Heart right ventricle (tissue), 16 donors: ENCODE measurements at regions not wholly inside any gene's neighbourhood (a gene's known extent, or its start where the extent isn't known, plus 50 kb on each side); places are given as distances from the start of the nearest gene placed in this dataset.

Source experiments
- ATAC-seq, 8 donors: fragments of 200-7000 bp; cut with Tn5 transposase; one replicate each; pipeline ENCODE4 v1.9.1; 2020; ENCODE audit warnings: mild to moderate bottlenecking in 8 of 8, moderate library complexity in 8 of 8, moderate number of reproducible peaks in 1 of 8
- DNase-seq, 2 donors: peaks; one replicate each; pipeline ENCODE4 v3.0.0-alpha.2; 2020
- H3K27ac ChIP-seq, 10 donors: fragments of 200-600 bp; sonication (generic) in 2 of 10; one replicate each; pipeline versions ENCODE4 v1.5.0 to v1.8.0; 2020 to 2022; ENCODE audit warnings: mild to moderate bottlenecking in 3 of 10
- H3K27me3 ChIP-seq, 7 donors: fragments of 200-600 bp; one replicate each; pipeline ENCODE4 v1.8.0; 2021 to 2022; ENCODE audit warnings: mild to moderate bottlenecking in 2 of 7
- H3K36me3 ChIP-seq, 9 donors: fragments of 200-600 bp; sonication (generic) in 1 of 9; one replicate each; pipeline versions ENCODE4 v1.5.0 to v1.8.0; 2020 to 2022; ENCODE audit warnings: mild to moderate bottlenecking in 2 of 9
- H3K4me1 ChIP-seq, 9 donors: fragments of 200-600 bp; sonication (generic) in 1 of 9; one replicate each; pipeline versions ENCODE4 v1.5.0 to v1.8.0; 2020 to 2022; ENCODE audit warnings: mild to moderate bottlenecking in 4 of 9
- H3K4me3 ChIP-seq, 10 donors: fragments of 200-600 bp; sonication (generic) in 2 of 10; one replicate each; pipeline versions ENCODE4 v1.5.0 to v1.8.0; 2020 to 2022; ENCODE audit warnings: mild to moderate bottlenecking in 7 of 10, moderate library complexity in 2 of 10
- H3K9me3 ChIP-seq, 11 donors: fragments of 200-600 bp in 10 of 11; sonication (generic) in 2 of 11; one replicate each; pipeline versions ENCODE4 v1.5.0 to v1.8.0; 2013 to 2022; ENCODE audit warnings: mild to moderate bottlenecking in 2 of 11, control low read depth in 1 of 11, moderate library complexity in 1 of 11
- CTCF ChIP-seq, 9 donors: fragments of 200-600 bp; sonication (generic) in 2 of 9; IDR thresholded peaks; one replicate each; pipeline versions ENCODE4 v1.5.0 to v1.8.0; 2021 to 2022; ENCODE audit warnings: antibody characterized with exemption in 9 of 9, mild to moderate bottlenecking in 5 of 9, moderate library complexity in 1 of 9
- WGBS, 2 donors: extraction: QIAGEN DNeasy Blood & Tissue Kit; methylation state at CpG; one replicate each; pipeline ENCODE4 v1.1.7; 2013; ENCODE audit warnings: inconsistent platforms in 1 of 2; 5-methylcytosine and 5-hydroxymethylcytosine counted together
- intact Hi-C, 10 donors: fragments of 100-400 bp; cut with DNase I; formaldehyde crosslinking; loops; one replicate each; pipeline versions ENCODE4 v1.11.1 to v1.14.2; 2022
- donor health status: Arrhythmogenic right ventricular cardiomyopathy.
- donor health status: ischemic (EF 13 %, LVEDD 7.1; RV severe dilation, severe dysfunction).
- donor health status: healthy with polysubstance abuse.
- donor health status: DM: no; HTN: yes; CAD: no.
- donor health status: DM: no; HTN: no; CAD: no.
- donor health status: ischemic (EF 25% LVEDD 6.9; RV normal size, moderate dysfunction).
- donor health status: ischemic (EF 25% LVEDD 5.7; RV mildly dilated, moderate dysfunction).
- donor health status: healthy.
- donor health status: DM: yes; HTN: yes; CAD: no.
- donor health status: Ischemic cardiomyopathy.
- donor health status: ischemic (EF 35%, LVEDD 5.7; RV mildly dilated, moderate dysfunction).
- donor health status: nonischemic (EF 11% LVEDD 7.7; RV severe dilation, severe dysfunction).
- donor health status: DM: yes; HTN: yes; CAD: no.
- donor health status: PGD.
- donor health status: ischemic (EF 29% LVEDD 5.4; RV normal size, mild dysfunction).
- donor health status: nonischemic (EF 23%, LVEDD 6.1; RV moderate dilation, normal function).

- intact Hi-C loops = loop anchor here in 6 of 10 donors (5.0 to 10.0 kb wide), 7 partner anchors 42 to 185 kb away; no protein-coding TSS in a partner anchor
- DNase-seq (no peak), ATAC-seq (no peak)
- peaks cover 6 to 45% (median 20%) of the 10 kb centered on the region in 9 donors for H3K4me1 ChIP-seq
- no peaks in the 10 kb centered on the region for H3K9me3 ChIP-seq
- no peaks in the 10 kb centered on the region for H3K36me3 ChIP-seq
- H3K4me3 ChIP-seq = no peak overlapping the region
- 95 to 96% methylated on average over 2 of the region's 2 CpGs for WGBS, 2 donors
- no peaks in the 10 kb centered on the region for H3K27me3 ChIP-seq
- no peak for TF ChIP-seq CTCF (IDR thresholded peaks at IDR 0.05)
- peak overlapping the region in 1 of 10 donors; percentile 70 for H3K27ac ChIP-seq
Measured at GRCh38 chr20:50459124-50459918, 50.9 kb upstream of the PTPN1 start.

- no peak for TF ChIP-seq CTCF (IDR thresholded peaks at IDR 0.05)
- 57% methylated on average over 9 of the region's 9 CpGs for WGBS, 2 donors
- ATAC-seq (peak in 7 of 8 donors; percentile 13 to 52 (median 24)), DNase-seq (no peak)
- no peaks in the 10 kb centered on the region for H3K9me3 ChIP-seq
- H3K4me3 ChIP-seq = no peak overlapping the region
- peak overlapping the region in 9 of 10 donors; percentile 41 to 70 (median 52) for H3K27ac ChIP-seq
- no peaks in the 10 kb centered on the region for H3K27me3 ChIP-seq
- peaks cover 6 to 48% (median 22%) of the 10 kb centered on the region in 9 donors for H3K4me1 ChIP-seq
- intact Hi-C loops = loop anchor here in 7 of 10 donors (1.0 to 10.0 kb wide), 11 partner anchors 58 to 345 kb away; partner anchors contain the start of genes CEBPB (in 2 of the 7) and UBE2V1 (in 1 of the 7)
- no peaks in the 10 kb centered on the region for H3K36me3 ChIP-seq
Measured at GRCh38 chr20:50460115-50460607, 50.0 kb upstream of the PTPN1 start.
